Hematopoietic multipotent progenitor cell (in vitro differentiated cells): ENCODE measurements at regions not wholly inside any gene's neighbourhood (a gene's known extent, or its start where the extent isn't known, plus 50 kb on each side); places are given as distances from the start of the nearest gene placed in this dataset.

Source experiments
- DNase-seq, 3 donors: peaks; one replicate each; pipeline ENCODE4 v3.0.0-alpha.2; 2011 to 2015; ENCODE audit warnings: low read depth in 2 of 3, low spot score in 2 of 3

DNA sequence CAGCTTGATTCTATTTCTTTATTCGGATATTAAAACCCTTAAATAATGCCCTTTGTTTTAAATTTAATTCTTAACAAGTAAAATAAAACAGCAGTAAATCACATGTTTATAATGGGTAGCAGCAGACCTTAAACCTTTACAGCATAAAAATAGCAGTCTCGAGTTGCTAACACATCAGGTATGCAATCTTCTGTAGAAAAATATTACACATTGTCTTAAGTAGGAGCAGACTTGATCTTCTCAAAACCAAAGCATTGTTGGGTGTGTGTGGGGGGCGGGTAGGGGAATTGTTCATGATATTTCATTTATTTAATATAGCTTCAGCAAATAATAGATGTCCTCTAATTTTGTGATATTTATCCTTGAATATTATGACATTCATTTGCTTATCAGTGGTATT, 331.4 kb downstream of the PCDH7 start:
- no peak for DNase-seq

DNA sequence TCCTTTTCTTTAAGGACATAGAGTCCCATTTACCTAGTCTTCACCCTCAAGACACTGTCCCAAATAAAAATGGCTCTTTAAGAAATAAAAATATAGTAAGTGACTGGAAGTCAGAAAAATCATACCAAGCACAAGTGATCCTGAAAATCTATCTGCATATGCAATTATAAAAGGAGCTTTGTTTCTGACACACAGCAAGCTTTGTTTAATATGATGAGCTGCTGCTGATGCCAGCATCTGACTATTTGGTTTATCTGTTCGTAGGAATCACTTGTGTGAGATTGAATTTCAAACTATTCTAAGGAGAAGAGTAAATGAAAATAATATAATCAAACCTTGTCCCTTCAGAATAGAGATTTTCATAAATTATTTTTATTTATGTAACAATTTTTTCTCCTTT, 332.4 kb downstream of the PCDH7 start:
- no peak for DNase-seq

DNA sequence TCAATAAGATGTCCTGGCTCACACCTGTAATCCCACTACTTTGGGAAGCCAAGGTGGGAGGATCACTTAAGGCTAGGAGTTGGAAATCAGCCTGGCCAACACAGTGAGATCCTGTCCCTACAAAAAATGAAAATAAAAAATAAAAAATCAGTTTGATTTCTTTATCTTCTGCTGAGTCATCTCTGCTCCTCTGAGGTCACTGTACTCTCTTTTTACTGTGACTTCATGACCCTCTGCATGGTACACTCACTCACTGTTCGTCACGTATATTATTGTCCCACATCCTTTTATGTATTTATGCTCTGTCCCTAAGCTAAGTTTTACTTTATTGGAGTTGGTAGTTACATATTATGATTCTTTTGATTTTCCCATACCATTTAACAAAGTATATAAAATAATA, 333.3 kb downstream of the PCDH7 start:
- no peak for DNase-seq

DNA sequence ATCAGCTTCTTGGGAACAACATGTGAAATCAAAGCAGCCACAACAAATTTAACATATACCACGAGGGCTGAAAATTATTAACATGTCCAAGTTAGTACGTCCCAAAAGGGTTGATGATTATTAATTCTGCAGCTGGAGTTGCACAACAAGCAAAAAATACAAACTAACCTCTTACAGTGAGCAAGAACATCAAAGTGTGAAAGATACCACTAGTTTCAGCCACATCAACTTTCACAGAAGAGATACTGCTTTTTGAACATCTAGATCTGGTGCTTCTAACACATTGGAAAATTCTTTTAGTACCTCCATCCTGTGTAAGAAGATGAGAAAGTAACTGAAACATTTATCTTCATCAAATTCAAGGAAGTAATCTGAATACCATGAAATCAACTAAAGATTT, 334.1 kb downstream of the PCDH7 start:
- no peak for DNase-seq

DNA sequence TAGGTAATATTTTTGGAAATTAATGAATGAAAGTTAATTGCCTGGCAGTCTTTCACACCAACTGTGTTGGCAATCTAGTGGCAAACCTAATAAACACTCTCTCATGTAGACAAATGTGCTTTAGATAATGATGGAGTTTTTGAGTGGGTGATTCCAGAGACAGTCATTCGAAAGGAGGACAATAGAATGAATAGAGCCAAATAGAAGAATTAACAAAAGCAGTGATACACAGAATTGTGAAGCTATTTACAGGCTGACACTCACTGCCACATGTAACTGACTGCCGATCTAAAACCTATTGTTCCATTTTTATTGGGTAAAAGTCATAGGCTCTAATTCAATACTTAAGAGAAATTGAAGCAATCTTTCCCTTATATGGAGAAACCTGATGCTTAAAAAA, 338.5 kb downstream of the PCDH7 start:
- no peak for DNase-seq

DNA sequence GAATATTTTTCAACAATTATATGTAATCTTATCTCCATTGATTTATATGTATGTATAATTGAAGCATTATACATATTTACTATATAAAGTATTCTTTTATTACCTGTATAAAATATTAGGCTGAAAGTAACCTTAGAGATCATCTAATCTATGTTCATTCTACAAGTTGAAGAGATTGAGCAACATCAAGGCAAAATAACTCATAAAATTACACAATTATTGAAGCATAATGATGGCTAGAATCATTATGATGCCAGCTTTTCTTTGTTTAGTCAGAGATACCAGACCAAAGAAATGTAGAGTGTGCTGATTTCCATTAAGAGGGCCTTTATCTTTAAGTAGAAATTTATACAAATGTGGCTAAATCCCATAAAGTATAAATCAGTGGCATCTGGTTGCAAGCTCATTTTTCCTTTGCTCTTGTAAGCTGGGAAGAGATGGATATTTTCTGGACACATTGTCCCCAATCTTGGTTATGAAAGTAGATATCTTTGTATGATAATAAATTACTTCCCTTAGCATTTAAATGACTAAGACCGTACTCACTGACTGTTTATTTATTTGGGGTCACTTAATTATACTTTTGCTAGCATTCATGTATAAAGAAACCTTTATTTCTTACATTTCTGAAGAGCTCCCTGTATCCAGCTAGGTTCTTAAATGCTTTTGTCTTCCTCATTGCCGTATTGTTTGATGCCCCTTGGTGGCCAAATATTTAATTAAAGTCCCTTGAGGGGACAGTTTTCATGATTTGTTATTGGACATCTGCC, 339.8 kb downstream of the PCDH7 start:
- no peak for DNase-seq

DNA sequence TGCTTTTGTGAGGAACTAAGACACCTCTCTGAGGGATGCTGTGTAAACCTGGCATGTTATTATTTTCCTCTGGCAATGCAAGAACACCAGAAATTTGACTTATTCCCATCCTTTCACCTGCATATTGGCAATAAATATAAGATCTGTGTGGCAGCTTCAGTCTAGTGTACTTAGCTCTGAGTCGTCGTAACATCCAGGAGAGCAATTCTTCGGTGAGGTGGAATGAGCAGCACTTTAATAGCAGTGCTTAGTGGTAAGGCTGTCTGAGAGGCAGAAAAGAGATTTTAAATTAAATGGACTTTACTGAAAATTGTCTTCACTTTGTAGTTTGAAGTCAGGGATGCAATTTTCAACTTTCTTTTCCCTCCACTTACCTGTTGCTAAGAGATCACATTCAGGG, 344.9 kb downstream of the PCDH7 start:
- DNase-seq: no peak

DNA sequence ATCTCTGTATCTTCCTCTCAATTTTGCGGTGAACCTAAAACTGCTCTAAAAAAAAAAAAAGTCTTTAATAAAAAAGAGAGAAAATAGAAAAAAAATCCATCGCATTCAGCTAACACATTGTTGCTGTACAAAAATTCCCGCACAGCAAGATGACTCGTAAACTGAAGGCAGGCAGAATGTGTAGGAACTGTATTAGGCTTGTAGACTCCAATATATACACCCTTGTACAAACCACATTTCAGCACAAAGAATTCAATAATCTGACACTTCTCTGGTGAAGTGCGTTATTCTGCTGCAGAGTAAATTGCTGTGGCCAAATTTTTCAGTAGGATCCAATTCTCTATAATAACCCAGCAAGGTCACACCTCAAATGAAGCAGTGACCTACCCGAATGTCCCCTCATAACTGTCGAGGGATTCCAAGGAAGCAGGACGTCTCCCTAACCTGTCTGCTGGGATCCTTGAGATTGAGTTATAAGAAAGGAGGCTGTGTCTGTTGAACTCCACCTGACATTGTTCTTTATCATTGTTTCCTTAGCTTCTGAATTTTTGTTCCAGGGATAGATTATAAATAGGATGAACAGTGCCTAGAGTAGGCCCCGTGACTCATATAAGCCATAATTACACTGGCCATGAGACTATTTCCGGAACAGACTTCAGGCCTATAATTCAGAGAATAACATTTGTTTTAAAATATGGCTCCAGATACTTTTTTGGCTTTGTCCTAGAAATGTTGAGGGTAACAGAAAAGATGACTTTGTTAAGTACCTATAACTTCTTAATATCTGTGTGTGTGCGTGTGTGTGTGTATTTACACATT, 348.3 kb downstream of the PCDH7 start:
- no peak for DNase-seq

DNA sequence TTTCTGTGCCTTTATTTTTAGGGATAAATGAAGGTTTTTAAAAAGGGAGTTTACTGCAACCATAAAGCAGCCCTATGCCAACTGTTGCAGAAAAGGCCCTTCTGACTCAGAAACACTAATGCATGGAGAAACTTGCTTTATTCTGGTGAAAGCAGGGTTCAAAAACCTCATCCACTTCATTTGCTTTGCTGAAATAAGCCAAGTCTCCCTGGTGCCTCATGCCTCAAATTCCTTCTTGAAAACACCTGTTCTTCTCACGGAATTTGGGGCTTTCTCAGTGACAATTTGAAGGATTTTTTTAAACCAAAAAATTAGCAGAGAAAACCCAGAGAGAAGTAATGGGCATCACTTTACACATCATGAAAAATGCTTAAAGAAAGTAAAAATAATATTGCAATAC, 349.0 kb downstream of the PCDH7 start:
- DNase-seq: no peak

DNA sequence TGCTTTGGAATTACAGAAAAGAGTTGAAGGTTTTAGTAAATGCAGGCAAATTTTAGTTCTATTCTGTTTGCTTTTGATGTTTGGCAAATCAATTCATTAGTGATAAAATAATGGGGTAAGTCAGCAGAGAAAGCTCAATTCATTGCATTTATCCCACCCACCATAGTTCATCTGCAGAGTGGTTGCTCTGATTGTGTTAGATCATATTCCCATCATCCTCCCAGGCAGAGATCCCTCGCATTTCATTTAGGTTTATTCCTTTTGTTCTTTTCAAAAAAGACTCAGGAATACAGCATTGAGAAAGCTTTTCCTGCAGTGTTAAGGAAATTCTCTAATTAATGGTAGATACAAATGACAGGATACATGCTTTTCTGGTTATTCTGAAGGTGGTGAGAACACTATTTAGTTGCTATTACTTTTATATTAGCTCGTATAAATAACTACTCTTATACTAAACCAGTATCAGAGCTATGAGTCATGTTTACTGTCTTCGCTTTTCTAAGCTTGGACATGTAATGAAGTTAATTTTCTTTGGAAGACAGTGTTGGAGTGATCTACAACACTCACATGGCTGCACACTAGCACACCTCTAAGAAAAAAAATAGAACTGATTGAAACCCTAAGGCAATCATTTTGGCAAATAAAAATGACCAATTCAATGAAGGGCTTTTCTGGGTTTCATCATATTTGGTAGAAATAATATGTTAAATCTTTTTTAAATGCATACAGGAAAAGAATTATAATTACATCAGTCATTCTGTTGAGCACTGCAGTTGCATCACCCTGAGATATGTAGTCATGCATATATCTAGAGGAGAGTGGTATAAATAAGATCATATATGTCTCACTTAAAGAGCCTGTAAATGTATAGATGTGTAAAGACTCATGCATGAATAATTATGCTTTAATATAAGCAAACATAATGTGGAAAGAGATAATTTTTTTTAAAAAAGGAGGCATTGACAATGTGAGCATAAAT, 351.6 kb downstream of the PCDH7 start:
- no peak for DNase-seq

DNA sequence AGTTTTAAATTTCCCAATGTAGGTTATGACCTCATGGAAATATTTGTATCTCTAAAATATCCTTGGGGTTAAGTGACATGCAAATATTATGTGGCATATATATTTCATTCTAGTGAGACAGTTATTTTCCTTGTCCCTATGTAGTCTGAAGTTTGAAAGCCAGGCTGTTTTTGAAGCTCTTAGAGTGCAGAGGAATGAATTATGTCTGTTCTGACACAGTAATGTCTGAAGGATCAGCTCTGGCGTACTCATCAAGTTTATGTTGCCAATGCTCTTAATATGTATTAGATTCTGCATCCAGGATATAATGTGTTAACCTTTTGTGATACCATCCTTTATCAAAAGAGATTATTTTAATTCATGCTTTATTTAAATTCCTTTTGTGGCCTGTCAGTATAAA, 355.8 kb downstream of the PCDH7 start:
- no peak for DNase-seq

DNA sequence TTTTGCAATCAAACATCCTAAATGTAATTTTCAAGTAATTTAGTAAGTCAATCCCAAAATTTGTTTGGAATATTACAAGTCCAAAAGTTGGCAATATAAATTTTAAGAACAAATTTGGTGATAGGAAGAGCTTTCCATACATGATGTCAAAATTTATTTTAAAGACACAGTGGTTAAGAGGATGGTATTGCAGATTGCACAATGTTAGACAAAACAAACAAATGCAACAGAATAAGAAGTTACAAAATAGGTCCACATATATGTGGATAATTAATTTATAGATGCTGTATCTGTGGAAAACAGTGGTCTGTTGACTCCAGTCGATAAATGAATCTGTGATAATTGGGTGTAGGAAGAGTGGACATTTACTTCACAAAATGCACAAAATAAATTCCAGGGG, 358.5 kb downstream of the PCDH7 start:
- no peak for DNase-seq

DNA sequence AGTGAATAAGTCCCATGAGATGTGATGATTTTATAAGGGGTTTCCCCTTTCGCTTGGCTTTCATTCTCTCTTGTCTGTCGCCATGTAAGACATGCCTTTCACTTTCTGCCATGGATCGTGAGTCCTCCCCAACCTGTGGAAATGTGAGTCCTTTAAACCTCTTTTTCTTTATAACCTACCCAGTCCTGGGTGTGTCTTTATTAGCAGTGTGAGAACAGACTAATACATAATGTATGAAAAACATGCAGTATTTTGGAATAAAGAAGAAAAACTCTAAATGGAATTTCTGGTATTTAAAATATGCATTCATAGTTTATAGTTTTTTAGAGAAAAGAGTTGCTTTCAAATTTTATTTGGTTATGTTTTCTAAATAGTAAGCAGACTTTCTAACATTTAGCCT, 360.7 kb downstream of the PCDH7 start:
- no peak for DNase-seq

DNA sequence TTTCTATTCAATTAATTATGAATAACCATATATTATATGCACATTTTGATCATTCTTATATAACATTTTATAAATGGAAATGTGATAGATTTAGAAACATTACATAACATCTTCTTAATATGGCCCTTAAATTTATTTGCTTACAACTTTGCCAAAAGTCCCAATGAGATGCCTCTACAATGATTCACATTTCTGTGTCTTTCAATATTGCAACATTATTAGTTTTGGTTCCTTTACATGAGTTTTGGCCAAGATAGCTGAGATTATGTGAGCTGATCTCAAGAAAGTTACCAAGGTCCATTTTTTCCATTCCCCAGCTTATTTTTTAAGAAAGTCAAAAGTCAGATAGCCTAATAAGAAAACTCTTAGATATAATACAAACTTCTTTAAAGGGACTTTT, 361.2 kb downstream of the PCDH7 start:
- no peak for DNase-seq

DNA sequence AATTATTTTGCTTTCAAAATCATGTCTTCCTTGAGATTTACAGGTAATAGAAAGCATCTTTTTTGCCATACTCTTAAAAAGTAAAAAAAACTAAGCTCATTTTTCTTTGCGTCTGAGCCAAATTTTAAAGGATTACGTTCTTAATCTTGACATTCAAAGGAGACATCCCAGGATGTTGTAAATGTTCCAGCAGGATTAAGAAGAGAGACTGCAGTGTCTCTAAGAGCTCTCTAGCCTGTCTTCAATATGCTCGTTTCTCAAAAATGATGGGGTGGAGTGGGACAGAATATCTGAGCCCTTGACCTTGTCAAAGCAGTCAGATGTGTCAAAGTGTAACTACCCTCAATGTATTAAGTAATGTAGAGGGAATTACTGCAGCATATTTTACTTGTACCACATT, 363.3 kb downstream of the PCDH7 start:
- DNase-seq: no peak

DNA sequence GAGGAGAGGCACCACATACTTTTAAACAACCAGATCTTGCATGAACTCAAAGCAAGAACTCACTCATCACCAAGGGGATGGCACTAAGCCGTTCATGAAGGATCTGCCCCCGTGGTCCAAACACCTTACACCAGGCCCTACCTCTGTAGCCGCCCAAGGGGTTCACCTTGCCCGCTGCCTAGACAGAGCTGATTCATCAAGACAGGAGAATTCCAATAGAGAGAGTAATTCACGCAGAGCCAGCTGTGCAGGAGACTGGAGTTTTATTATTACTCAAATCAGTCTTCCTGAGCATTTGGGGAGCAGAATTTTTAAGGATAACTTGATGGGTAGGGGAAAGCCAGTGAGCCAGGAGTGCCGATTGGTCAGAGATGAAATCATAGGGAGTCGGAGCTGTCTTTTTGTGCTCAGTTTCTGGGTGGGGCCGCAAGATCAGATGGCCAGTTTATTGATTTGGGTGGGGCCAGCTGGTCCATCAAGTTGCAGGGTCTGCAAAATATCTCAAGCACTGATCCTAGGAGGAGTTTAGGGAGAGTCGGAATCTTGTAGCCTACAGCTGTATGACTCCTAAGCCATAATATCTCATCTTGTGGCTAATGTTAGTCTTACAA, 364.7 kb downstream of the PCDH7 start:
- DNase-seq: no peak

DNA sequence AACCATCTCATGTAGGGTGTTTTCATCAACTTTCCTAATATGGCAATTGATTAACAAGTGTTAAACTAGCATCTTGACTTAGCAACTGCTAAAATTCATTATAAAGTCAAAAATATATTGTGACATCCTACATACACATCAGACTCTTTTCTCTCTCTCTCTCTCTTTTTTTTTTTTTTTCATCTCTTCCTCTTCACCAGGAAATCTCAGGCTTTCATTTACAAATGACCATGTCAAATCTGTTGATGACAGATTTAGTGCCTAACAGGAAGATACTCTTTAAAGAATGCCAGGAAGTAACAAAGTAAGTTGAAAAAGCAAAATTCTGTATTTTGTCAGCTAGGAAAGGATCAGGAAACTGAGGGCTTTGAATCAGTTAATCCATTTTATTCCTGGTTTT, 365.5 kb downstream of the PCDH7 start:
- DNase-seq: no peak

DNA sequence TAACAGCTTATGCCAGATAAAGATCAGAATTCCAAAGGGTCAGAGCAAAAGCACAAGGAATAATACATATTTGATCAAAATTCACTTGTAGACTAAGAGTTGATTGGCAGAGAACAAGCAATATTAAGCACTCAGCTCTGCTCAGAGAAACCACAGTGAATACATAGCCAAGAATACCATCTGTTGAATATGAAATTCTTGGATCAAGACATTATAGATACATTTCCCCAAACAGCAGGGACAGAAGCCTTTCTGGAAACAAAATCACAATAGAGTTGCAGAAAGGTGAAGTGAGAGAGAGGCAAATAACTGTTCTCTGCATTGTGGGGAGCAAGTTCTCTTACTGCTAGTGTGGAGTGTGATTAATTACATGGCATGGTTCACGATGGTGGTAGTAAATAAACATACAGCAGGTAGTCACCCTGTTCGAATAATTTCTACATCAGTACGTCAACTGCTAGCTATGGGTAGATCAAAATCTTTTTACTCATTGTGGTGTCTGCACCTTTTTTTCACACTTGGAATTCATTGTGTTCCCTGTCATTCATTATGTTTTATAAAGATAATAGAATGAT, 366.7 kb downstream of the PCDH7 start:
- no peak for DNase-seq

DNA sequence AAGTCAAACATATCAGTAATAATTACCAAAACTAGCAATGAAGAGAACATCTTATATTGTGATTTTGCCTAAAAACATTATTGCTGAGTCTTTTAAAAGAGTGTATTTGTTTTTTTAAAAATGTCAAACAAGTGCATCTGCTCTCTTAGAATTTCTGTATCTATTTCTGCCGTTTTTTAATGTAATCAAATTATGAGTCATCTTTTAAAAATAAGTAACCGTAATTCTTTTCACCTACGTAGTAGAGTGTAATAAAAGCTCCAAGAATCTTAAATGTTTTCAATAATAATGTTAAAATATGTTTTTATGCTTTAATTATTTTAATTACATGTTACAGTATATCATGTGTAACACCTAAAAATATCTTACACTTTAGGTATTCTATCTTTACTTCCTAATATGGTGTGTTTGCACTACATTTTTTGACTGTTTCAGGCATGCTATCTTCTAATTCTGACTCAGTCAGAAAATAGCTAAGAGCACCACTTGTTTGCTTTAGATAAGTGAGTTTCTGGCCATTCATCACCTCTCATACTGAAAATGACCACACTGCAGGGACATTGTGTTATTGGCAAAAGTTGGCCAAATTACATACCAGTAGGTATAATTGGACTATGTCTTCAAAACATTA, 368.5 kb downstream of the PCDH7 start:
- no peak for DNase-seq

DNA sequence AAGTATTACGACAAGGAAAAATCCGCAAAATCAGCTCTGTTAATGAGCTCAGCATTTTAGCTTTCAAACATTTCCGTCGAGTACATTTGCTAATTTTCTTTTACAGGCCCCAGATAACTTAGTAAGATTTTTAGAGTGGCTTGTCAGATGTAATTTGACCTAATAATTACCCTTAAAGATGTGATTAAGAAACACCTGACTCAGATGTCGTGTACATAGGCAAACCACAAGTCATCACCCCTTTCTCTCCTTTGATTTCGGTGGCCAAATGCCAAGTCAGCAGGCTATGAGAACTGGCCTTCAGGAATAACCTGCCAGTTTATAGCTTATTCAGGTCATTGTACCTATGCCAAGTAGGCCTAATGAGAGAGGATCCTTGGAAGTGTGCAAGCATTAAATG, 369.6 kb downstream of the PCDH7 start:
- DNase-seq: no peak
